ENCODE measurements at regions not wholly inside any gene's neighbourhood (a gene's known extent, or its start where the extent isn't known, plus 50 kb on each side); places are given as distances from the start of the nearest gene placed in this dataset.
"Not testable (repeated sequence)": the region's sequence is repeated elsewhere in the genome, so short reads cannot be mapped to it uniquely, and the experiment has no call there.

GRCh38 chr9:65389216-65389615 lies 104.2 kb upstream of the FOXD4L5 start:
- TF ChIP-seq CTCF, POLR2A (IDR thresholded peaks at IDR 0.05): not testable (repeated sequence)
